Fibroblast of mammary gland (primary cell): ENCODE measurements at regions not wholly inside any gene's neighbourhood (a gene's known extent, or its start where the extent isn't known, plus 50 kb on each side); places are given as distances from the start of the nearest gene placed in this dataset.

Experiments
- DNase-seq: peaks from one replicate; pipeline ENCODE4 v3.0.0-alpha.2; 2010; ENCODE audit warnings: low read depth
- H3K4me3 ChIP-seq: 2 replicates; pipeline ENCODE4 v1.5.1; 2011; ENCODE audit warnings: low read depth, mild to moderate bottlenecking, low read length, moderate library complexity; ENCODE audit not compliant: control insufficient read depth
- CTCF ChIP-seq: conservative IDR thresholded peaks from 2 replicates; pipeline ENCODE4 v1.5.1; 2011; ENCODE audit warnings: low read depth, low read length, inconsistent platforms; ENCODE audit not compliant: control insufficient read depth, insufficient read depth

- DNase-seq, result no peak
- H3K4me3 ChIP-seq, result no peak overlapping the region
- no peak for TF ChIP-seq CTCF
Measured at GRCh38 chr3:153060346-153060745, 101.7 kb upstream of the RAP2B start.

GRCh38 chr3:153061938-153062528, 100.0 kb upstream of the RAP2B start:
- no peak for TF ChIP-seq CTCF
- DNase-seq, result no peak
- no peak overlapping the region for H3K4me3 ChIP-seq

GRCh38 chr3:153063337-153063736, 98.7 kb upstream of the RAP2B start:
- H3K4me3 ChIP-seq, result no peak overlapping the region
- TF ChIP-seq CTCF, result no peak
- DNase-seq, result no peak

- no peak for DNase-seq
- H3K4me3 ChIP-seq, result no peak overlapping the region
- TF ChIP-seq CTCF, result no peak
Measured at GRCh38 chr3:153066983-153067382, 95.0 kb upstream of the RAP2B start.

- no peak overlapping the region for H3K4me3 ChIP-seq
- TF ChIP-seq CTCF, result no peak
- DNase-seq, result peak; percentile 88
Measured at GRCh38 chr3:153069598-153070510, 92.2 kb upstream of the RAP2B start.

GRCh38 chr3:153070511-153070868, 91.5 kb upstream of the RAP2B start:
- DNase-seq, result peak; percentile 54
- TF ChIP-seq CTCF, result no peak

More at GRCh38 chr3:153070511-153070868, 91.5 kb upstream of the RAP2B start:
- H3K4me3 ChIP-seq, result no peak overlapping the region
